RWPE1 (cell line): ENCODE measurements at regions not wholly inside any gene's neighbourhood (a gene's known extent, or its start where the extent isn't known, plus 50 kb on each side); places are given as distances from the start of the nearest gene placed in this dataset.

ENCODE experiments used
- CTCF ChIA-PET: fragments of 350-600 bp; sonication (Branson Sonifier 250); formaldehyde crosslinking; extraction: SDS; loops from one replicate; lab custom pipeline; 2021; lab: Yijun Ruan, JAX
- POLR2A ChIA-PET: fragments of 400-600 bp; formaldehyde crosslinking; extraction: SDS; loops from one replicate; lab custom pipeline; 2020; ENCODE audit warnings: antibody characterized with exemption; ENCODE audit not compliant: low non-redundant PET; lab: Yijun Ruan, JAX
- DNase-seq: peaks from one replicate; pipeline ENCODE4 v3.0.0; 2012; ENCODE audit warnings: low spot score
- H3K27ac ChIP-seq: fragments of 450-650 bp; 2 replicates; pipeline ENCODE4 v1.5.1; 2017
- CTCF ChIP-seq: fragments of 450-650 bp; conservative IDR thresholded peaks from 2 replicates; pipeline ENCODE4 v1.5.1; 2017; ENCODE audit warnings: low read depth, mild to moderate bottlenecking

DNA sequence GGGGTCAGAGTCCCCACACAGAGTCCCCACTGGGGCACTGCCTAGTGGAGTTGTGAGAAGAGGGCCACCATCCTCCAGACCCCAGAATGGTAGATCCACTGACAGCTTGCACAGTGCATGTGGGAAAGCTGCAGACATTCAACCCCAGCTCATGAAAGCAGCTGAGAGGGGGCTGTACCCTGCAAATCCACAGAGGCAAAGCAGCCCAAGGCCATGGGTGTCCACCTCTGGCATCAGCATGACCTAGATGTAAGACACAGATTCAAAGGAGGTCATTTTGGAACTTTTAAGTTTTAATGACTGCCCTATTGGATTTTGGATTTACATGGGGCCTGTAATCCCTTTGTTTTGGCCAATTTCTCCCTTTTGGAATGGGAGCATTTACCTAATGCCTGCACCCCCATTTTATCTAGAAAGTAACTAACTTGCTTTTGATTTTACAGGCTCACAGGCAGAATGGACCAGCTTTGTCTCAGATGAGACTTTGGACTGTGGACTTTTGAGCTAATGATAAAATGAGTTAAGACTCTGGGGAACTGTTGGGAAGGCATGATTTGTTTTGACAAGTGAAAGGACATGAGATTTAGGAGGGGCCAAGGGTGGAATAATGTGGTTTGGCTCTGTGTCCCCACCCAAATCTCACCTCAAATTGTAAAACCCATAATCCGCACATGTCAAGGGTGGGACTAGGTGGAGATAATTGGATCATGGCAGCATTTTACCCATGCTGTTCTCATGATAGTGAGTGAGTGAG lies 56.3 kb upstream of the ITGA1 start:
- no peak overlapping the region for H3K27ac ChIP-seq
- DNase-seq = no peak
- no peak for TF ChIP-seq CTCF
- POLR2A ChIA-PET = no interaction called here
- CTCF ChIA-PET = interaction anchor here (0.5 kb wide), 1 partner anchor 13 kb away, joined by 3 read pairs; no protein-coding TSS in a partner anchor

- CTCF ChIA-PET = no interaction called here
- POLR2A ChIA-PET = no interaction called here
- no peak overlapping the region for H3K27ac ChIP-seq
- DNase-seq = no peak
- no peak for TF ChIP-seq CTCF
Observed at GRCh38 chr5:52734557-52734956, 53.2 kb upstream of the ITGA1 start.

DNA sequence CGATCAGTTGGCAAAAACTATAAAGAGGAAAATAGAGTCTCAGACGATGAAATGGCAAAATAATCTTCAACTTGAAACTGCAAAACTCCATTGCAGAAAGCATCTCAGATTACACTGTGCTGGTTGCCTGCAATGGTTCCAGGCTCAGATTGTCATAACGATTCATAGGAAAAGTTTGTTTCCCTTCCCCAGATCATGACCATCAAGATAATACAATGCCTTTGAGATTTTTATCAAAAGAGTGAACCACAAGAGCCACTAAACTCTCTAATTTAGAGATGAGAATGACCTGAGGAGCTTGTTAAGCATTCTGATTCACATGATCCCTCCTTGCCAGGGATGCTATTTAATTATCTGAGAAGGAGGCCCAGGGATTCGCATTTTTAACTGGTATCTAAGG lies 52.6 kb upstream of the ITGA1 start:
- CTCF ChIA-PET = no interaction called here
- no peak for DNase-seq
- no peak overlapping the region for H3K27ac ChIP-seq
- POLR2A ChIA-PET = no interaction called here
- TF ChIP-seq CTCF = no peak
